H4 (cell line): ENCODE measurements at regions not wholly inside any gene's neighbourhood (a gene's known extent, or its start where the extent isn't known, plus 50 kb on each side); places are given as distances from the start of the nearest gene placed in this dataset.

ENCODE experiments used
- DNase-seq: peaks from one replicate; pipeline ENCODE4 v3.0.0-alpha.2; 2015; ENCODE audit warnings: low spot score

DNA sequence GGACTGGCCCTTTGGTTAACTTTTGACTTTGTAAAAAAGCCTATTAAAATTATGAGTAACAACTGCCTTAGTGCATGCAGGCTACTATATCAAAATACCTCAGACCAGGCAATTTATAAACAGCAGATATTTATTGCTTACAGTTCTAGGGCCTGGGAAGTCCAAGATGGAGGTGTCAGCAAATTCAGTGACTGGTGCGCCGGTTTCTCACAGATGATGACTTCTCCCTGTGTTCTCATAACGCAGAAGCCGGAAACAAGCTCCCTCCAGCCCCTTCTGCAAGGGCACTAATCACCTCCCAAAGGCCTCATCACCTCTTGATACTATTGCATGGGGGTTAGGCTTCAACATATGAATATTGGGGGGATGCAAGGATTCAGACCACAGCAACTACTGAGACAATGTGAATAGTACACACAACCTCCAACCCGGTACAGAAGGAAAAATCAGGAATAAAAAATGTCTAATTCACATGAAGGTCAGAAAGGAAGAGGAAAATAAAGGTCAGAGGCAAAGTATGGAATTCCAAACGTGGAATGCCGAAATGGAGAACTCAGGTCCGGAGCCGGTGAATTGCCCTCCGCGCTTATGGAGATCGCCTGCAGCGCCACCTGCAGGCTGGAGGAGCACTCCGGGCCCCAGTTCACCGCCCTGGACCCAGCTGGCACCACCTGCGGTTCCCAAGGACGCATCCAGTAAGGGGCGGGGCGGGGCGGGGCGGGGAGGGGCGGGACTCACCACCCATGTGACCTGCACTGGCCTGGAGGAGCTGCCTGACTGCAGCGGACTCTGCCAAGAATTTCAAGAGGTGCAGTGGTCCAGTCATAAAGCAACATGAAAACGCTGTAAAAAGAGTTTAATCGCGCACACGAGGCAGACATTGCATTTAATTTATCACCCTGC, 203.4 kb downstream of the KIF26A start:
- peak; percentile 49 for DNase-seq

DNA sequence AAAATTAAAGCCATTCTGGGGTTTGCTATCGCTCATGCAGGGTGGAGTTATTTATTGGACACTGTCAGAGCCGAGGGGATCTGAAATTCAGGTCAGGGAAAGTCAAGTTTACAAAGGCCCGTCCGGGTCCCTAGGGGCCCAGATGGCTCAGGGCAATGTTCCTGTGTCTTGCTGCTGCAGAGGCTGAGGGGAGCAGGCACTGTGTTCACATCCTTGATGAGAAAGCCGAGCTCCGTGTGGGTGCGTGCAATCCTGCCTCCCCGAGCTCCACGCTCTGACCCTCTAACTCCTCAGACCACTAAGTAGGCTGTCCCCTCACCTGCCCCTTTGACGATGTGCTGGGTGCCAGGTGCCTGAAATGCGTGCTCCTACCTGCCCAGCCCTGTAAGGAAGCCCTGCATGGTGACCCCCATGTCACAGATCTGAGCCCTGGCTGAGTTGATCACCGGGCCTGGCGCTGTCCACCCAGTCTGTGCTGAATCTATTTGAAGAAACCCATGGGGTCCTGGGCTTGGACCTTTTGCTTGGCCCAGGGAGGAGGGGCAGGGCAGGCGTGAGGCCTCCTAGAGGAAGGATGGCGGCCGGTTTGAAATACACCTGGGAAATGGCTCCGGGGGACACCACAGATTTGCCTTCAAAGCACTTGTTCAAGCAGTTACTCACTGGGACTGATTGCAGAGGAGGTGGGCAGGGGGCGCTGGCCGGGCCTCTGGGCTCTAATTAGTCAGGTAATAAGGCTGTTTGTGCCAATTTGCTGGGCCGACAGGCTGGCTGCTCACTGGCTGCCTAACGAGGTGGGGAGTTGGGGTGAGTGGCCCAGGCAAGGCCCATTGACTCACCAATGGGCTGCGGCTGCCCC, 204.3 kb downstream of the KIF26A start:
- no peak for DNase-seq

- DNase-seq: no peak
Measured at GRCh38 chr14:104343294-104343625, 204.9 kb downstream of the KIF26A start.

DNA sequence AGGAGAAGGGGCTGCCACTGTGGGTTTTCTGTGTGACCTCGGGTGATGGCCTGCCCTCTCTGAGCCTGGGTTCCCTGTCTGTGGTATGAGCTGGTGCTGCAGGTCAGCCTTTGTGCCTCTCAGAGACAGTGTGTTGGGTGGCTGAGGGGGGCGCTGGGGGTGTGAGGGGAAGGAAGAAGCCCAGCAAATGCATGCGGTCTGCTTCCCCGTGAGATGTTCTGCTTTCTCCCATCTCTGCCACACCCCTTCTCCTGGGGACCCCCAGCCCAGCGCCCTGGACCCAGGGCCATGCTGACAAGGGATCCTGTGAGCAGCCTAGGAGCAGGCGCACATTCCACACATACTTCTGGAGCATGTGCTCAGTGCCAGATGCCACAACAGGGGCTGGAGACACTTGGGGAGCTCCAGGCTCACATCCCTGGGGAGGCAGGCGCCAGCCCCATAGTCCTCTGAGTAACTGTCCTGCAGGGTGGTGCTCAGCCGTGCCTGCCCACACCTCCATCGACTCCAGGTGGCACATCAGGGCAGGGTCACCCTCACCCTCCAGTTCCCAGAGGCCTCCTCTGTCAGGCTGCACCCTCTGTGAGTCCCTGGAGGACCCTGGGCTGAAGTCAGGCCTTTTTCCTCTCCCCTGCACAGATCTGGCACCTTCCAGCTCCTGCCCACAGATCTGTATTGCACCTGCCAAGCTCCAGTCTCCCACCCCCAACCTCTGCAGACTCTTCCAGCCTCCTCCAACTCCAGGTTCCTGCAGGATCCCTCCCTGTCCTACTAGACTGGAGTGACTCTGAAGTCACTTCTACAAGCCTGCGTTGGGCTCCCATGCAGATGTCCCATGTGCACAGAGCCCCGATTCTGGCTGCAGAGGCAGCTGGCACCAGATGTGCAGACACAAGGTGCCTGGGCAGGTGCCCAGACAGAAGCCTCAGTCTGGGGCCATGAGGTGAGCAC, 205.6 kb downstream of the KIF26A start:
- DNase-seq: no peak

DNA sequence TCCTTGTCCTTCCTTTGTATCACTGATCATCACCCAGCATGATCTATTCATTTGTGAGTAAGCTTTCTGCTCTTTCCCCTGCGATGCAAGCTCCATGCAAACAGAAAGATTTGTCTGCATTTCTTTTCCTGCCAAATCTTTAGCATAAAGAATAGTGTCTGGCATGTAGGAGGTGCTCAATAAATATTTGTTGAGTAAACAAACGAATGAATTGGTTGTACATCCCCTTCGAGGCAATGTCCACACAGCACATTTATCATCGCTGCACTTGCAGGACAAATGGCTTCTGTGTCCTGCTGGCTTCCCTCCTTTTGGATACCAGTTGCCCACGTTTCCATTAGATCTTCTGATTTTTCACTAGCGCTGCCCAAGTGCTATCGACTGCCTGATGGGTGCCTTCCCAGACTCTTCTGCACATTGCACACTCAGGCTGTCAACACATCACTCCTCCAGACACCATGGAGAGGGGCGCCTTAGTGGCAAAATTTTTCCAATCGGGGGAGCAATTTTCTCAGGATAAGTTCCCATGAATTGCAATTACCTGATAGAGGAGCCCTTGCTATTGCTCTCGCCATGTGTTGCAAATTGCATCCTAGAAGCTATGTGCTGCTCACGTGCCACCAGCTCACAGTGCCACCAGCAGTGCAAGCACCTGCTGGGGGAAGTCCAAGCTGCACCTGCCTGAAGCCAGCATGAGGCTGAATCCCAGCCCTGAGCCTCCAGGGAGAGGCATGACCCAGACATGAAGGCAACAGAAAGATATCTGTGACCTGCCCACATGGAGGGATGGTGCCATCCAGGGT, 206.6 kb downstream of the KIF26A start:
- DNase-seq: no peak

DNA sequence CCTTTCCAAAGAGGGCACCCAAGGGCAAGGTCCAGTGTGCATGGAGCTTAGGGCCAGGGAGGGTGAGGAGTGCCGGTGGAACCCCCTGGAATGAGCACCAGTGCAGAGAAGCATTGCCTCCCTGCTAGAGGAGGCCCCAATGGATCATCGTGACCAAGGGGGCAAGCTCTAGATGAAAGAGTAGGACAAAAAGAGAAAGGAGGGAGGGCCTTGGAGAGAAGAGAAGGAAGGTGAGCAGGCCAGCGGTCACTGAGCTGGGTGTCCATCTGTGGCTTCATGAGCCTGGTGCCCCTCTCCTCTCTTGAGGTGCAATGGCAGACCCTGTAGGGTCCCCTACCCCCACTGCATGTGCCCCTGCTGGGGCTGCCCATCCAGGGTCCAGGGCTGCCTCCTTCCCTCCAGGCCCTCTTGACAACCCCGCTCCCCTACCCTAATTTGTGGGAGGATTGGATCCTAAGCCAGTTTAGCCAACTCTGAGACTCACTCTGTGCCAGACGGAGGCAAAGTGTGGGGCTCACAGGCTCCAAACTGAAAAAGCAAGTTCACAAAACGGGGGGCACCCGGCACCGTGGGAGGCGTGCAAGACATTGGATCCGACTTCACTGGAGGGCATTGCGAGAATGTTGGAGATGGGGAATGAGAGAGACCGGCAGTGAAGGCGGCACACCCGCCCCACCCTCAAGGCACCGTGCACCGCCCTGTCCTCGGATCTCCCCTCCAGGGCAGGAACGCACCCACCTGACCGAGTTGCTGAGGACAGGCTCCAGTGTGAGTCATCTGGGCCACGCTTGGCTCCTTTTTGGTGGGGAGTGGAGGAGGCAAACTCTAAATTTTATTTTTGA, 207.5 kb downstream of the KIF26A start:
- no peak for DNase-seq

- no peak for DNase-seq
Measured at GRCh38 chr14:104346608-104347007, 208.2 kb downstream of the KIF26A start.

DNA sequence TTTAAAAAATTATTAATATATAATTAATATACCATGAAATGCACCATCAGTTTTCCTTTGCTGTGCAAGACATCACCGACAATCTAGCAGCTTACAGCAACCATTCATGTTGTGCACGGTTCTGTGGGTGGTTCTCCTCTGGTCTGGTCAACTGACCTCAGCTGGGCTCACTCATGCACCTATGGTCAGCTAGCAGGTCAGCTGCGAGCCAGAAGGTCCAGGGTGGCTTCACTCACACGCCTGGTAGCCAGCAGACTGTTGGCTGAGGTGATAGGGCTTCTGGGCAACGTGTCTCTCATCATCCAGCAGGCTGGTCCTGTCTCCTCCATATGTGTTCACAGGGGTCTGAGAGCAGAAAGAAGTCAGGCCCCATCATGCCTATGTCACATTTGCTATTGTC, 210.4 kb downstream of the KIF26A start:
- no peak for DNase-seq

DNA sequence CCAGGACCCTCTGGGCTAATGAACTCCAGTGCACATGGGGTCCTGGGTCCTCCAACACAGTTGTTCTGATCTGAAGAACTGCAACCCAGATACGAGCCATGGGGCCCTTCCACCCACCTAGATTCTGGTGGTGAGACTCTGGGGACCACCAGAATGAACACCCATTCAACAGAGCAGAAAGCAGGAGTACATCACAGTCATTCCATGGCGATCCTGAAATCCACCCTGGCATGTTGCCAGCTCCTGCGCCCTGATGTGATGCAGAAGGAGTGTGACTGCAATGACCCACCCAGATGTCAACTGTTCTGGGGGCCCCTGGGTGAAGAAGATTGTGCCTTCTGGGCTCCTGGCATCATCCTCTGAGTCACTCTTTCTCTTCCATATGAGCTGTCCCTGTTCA, 211.6 kb downstream of the KIF26A start:
- DNase-seq: no peak

DNA sequence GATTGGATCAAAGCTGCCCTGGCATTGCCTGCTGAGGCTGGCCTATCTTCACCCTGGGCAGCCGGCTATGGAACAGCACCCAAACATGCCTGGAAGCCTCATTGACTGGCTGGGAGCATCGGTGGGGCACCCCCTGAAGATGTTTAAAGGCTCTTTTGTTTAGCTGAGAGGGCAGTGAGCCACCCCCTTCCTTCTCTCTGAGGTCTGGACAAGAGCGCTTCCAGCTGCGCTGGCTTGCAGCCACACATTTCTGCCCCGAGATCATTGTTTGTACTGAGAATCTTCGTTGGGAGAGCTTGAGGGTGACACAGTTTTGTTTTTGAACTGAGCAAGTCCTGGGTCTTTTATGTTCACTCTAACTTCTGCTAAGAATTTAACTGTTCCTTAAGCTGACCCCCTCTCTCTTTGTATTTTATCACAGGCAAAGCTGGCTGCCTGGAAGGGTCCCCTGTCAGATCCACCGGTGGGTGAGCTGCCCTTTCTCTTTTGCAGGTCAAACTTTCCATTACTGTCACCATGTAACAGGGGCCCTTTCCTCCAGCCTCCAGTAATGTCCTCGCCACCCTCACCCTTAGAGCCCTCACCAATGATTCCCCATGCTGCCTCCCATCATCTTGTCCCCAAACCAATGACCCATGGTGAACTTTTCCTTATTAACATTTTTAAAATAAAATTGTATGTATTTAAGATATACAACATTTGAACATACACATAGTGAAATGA, 212.2 kb downstream of the KIF26A start:
- no peak for DNase-seq

DNA sequence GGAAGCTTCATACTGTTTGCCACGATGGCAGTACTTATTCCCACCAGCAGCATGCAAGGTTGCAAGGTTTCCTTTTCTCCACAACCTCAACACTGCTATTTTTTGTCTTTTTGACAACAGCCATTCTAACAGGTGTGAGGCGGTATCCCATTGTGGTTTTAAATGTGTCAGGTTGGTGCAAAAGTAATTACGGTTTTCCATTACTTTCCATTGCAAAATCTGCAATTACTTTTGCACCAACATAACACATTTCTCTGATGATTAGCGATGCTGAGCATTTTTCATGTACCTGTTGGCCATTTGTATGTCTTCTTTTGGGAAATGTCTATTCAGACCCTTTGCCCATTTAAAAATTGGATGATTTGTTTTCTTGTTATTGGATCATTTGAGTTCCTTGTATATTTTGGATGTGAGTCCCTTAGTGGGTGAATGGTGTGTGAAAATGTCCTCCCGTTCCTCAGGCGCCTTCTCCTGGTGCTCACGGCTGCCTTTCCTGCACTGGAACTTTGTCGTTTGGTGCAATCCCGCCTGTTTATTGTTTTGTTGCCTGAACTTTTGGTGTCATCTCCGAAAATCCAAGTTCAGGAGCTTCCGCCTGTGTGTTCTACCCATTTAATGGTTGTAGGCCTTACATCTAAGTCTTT, 213.6 kb downstream of the KIF26A start:
- DNase-seq: no peak

- DNase-seq: no peak
Measured at GRCh38 chr14:104352493-104353220, 214.3 kb downstream of the KIF26A start.

DNA sequence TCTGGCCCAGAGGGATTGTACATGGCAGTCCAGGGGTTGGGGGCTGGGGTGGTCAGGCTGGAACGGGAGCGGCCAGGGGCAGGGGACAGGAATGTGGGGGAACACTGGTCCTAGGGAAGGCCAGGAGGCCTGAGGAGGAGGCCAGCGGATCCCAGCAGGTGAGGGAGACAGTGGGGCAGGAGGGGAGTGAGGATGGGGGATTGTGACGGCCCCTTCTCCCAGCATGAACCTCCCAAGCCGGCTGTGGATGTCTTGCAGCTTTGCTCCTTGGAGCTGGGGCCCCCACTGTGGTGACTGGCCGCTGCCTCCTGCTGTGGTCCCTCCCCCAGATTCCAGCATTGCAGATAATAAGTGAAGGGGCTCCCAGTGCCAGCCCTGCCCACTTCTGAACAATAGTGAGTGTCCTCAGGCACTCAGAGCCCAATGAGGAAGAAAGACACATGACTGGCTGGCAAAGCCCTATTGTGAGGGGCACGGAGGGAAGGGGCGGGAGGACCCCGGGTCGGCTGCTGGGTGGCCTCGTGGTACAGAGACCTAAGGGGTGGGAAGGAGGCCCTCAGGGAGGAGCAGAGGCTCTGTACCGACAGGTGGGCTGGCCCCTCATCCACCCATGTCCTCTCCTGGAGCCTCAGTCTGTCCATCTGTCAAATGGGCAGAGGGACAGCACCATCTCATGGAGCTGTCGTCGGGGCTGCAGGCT, 215.0 kb downstream of the KIF26A start:
- no peak for DNase-seq

GRCh38 chr14:104353921-104354701, 215.7 kb downstream of the KIF26A start:
- no peak for DNase-seq

GRCh38 chr14:104355101-104356019, 217.0 kb downstream of the KIF26A start:
- no peak for DNase-seq
